Panc1 (cell line): ENCODE measurements at regions not wholly inside any gene's neighbourhood (a gene's known extent, or its start where the extent isn't known, plus 50 kb on each side); places are given as distances from the start of the nearest gene placed in this dataset.

Experiments used
- ATAC-seq: fragments of 200-7000 bp; cut with Tn5 transposase; 2 replicates; pipeline ENCODE4 v1.9.1; 2020; ENCODE audit warnings: mild to moderate bottlenecking, moderate library complexity
- BruUV-seq: library from RNA; stranded (reverse); fragments of 400-500 nt; replicated peaks from 2 replicates; lab custom pipeline; 2021; lab: Mats Ljungman, UMichigan
- CTCF ChIA-PET: fragments of 300-600 bp; sonication (Branson Sonifier 250); formaldehyde crosslinking; loops from one replicate; lab custom pipeline; 2022; ENCODE audit warnings: antibody characterized with exemption; lab: Charles Lee
- POLR2A ChIA-PET: fragments of 300-600 bp; sonication (Branson Sonifier 250); formaldehyde crosslinking; loops from one replicate; lab custom pipeline; 2022; ENCODE audit warnings: antibody characterized with exemption; lab: Charles Lee
- DNase-seq: peaks from one replicate; pipeline ENCODE4 v3.0.0-alpha.2; 2010; ENCODE audit warnings: low read depth, low spot score
- H3K27ac ChIP-seq: 2 replicates; pipeline ENCODE4 v1.5.1; 2011; ENCODE audit warnings: mild to moderate bottlenecking, low read length, inconsistent platforms
- H3K27me3 ChIP-seq: fragments of 200-500 bp; sonication (Bioruptor generic); 2 replicates; pipeline ENCODE4 v1.6.0; 2014; ENCODE audit warnings: low read length, inconsistent platforms; ENCODE audit not compliant: control insufficient read depth, insufficient read depth
- H3K36me3 ChIP-seq: fragments of 200-500 bp; sonication (Bioruptor generic); 2 replicates; pipeline ENCODE4 v1.5.1; 2014; ENCODE audit warnings: inconsistent platforms, mild to moderate bottlenecking, low read length, moderate library complexity; ENCODE audit not compliant: control insufficient read depth, insufficient read depth
- H3K4me1 ChIP-seq: 2 replicates; pipeline ENCODE4 v1.5.1; 2011; ENCODE audit warnings: inconsistent platforms, mild to moderate bottlenecking, low read length, moderate library complexity; ENCODE audit not compliant: control insufficient read depth, insufficient read depth
- H3K4me3 ChIP-seq, 2 experiments: 2 replicates each; pipeline ENCODE4 v1.5.1; 2011 to 2012; ENCODE audit warnings: low read depth in 2 of 2, low read length in 2 of 2, mild to moderate bottlenecking in 2 of 2, inconsistent platforms in 1 of 2, moderate library complexity in 1 of 2
- H3K9me3 ChIP-seq: fragments of 200-500 bp; sonication (Bioruptor generic); 2 replicates; pipeline ENCODE4 v1.5.1; 2014; ENCODE audit warnings: low read depth, mild to moderate bottlenecking, inconsistent platforms, low read length, moderate library complexity; ENCODE audit not compliant: control insufficient read depth, insufficient read depth
- CTCF ChIP-seq: fragments of 450-650 bp; IDR thresholded peaks from 2 replicates; pipeline ENCODE4 v1.5.1; 2017; ENCODE audit warnings: mild to moderate bottlenecking
- POLR2AphosphoS5 ChIP-seq: IDR thresholded peaks from 2 replicates; pipeline ENCODE4 v1.6.1; 2012; ENCODE audit warnings: mild to moderate bottlenecking, low read depth, low read length, moderate library complexity
- SIN3A ChIP-seq: IDR thresholded peaks from 2 replicates; pipeline ENCODE4 v1.6.1; 2012; ENCODE audit warnings: low read depth, mild to moderate bottlenecking, low read length, moderate library complexity, borderline replicate concordance; ENCODE audit not compliant: insufficient read depth
- TCF7L2 ChIP-seq: IDR thresholded peaks from 2 replicates; pipeline ENCODE4 v1.6.1; 2011; ENCODE audit warnings: mild to moderate bottlenecking, low read depth, low read length, inconsistent platforms
- in situ Hi-C: cut with HindIII; loops from 2 replicates; pipeline ENCODE4 v1.10.0; 2016; ENCODE audit warnings: low sequenced_read_pairs, low pct_unique_long_range_greater_than_20kb
- intact Hi-C: fragments of 100-400 bp; cut with micrococcal nuclease; formaldehyde crosslinking; loops from one replicate; pipeline ENCODE4 v1.10.0; 2022; ENCODE audit not compliant: unreplicated experiment
- TF ChIP-seq, protein P1 (sequence below), 2 experiments: IDR thresholded peaks; 2 replicates each; pipeline ENCODE4 v1.6.1; 2011 to 2012; ENCODE audit warnings: low read depth in 2 of 2, control low read depth in 1 of 2, low read length in 1 of 2, mild to moderate bottlenecking in 1 of 2, moderate library complexity in 1 of 2; ENCODE audit not compliant: insufficient read depth in 1 of 2

- Histone ChIP-seq H3K36me3 (no peaks in the 10 kb centered on the region), H3K4me1 (no peaks in the 10 kb centered on the region), H3K9me3 (no peaks in the 10 kb centered on the region), H3K27me3 (no peaks in the 10 kb centered on the region), H3K4me3 (no peak overlapping the region), H3K27ac (no peak overlapping the region)
- BruUV-seq: no TSS peak
- DNase-seq: no peak
- ChIA-PET CTCF (no interaction called here), POLR2A (no interaction called here)
- TF ChIP-seq SIN3A (no peak), TCF7L2 (no peak), POLR2AphosphoS5 (no peak), CTCF (no peak)
- TF ChIP-seq, protein P1, sequence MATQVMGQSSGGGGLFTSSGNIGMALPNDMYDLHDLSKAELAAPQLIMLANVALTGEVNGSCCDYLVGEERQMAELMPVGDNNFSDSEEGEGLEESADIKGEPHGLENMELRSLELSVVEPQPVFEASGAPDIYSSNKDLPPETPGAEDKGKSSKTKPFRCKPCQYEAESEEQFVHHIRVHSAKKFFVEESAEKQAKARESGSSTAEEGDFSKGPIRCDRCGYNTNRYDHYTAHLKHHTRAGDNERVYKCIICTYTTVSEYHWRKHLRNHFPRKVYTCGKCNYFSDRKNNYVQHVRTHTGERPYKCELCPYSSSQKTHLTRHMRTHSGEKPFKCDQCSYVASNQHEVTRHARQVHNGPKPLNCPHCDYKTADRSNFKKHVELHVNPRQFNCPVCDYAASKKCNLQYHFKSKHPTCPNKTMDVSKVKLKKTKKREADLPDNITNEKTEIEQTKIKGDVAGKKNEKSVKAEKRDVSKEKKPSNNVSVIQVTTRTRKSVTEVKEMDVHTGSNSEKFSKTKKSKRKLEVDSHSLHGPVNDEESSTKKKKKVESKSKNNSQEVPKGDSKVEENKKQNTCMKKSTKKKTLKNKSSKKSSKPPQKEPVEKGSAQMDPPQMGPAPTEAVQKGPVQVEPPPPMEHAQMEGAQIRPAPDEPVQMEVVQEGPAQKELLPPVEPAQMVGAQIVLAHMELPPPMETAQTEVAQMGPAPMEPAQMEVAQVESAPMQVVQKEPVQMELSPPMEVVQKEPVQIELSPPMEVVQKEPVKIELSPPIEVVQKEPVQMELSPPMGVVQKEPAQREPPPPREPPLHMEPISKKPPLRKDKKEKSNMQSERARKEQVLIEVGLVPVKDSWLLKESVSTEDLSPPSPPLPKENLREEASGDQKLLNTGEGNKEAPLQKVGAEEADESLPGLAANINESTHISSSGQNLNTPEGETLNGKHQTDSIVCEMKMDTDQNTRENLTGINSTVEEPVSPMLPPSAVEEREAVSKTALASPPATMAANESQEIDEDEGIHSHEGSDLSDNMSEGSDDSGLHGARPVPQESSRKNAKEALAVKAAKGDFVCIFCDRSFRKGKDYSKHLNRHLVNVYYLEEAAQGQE (IDR thresholded peaks at IDR 0.05; ENCODE audit: insufficient read depth in 1 of 2, low read depth in 2 of 2, low read length in 1 of 2): no peak
- intact Hi-C loops: no loop called here
- ATAC-seq: no peak
- in situ Hi-C loops: no loop called here
Measured at GRCh38 chr3:16028604-16029003, 145.9 kb upstream of the GALNT15 start.

DNA sequence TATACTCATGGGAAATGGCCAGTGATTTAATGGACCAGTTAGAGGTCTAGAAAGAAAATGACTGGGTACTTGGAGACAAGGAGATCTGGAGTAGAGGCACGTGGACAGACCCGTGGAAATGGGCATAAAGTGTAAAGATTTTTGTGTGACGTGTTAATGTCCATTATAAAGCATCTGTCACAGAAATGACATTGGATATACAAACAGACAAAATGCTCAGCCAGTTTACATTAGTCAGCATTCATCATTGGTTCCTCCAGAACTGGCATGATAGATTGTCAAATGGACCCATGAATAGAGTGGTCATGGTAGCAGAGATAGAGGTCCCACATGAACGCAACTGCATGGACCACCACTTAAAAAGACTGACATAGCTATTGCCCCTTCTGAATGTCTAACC lies 144.1 kb upstream of the GALNT15 start:
- ChIA-PET CTCF (no interaction called here), POLR2A (no interaction called here)
- TF ChIP-seq TCF7L2: no peak
- intact Hi-C loops: no loop called here
- no peak for DNase-seq
- H3K4me3 ChIP-seq: no peak overlapping the region
- no TSS peak for BruUV-seq
- no peaks in the 10 kb centered on the region for H3K36me3 ChIP-seq
- no peak overlapping the region for H3K27ac ChIP-seq
- no peaks in the 10 kb centered on the region for H3K9me3 ChIP-seq
- in situ Hi-C loops: no loop called here
- ATAC-seq: no peak
- H3K4me1 ChIP-seq: no peaks in the 10 kb centered on the region
- H3K27me3 ChIP-seq: no peaks in the 10 kb centered on the region

- Histone ChIP-seq H3K27me3 (no peaks in the 10 kb centered on the region), H3K27ac (no peak overlapping the region), H3K36me3 (no peaks in the 10 kb centered on the region), H3K9me3 (no peaks in the 10 kb centered on the region), H3K4me1 (no peaks in the 10 kb centered on the region), H3K4me3 (no peak overlapping the region)
- BruUV-seq: no TSS peak
- ChIA-PET CTCF (no interaction called here), POLR2A (no interaction called here)
- TF ChIP-seq, protein P1 (IDR thresholded peaks at IDR 0.05; ENCODE audit: insufficient read depth in 1 of 2, low read depth in 2 of 2, low read length in 1 of 2): no peak
- TF ChIP-seq TCF7L2: no peak
- TF ChIP-seq SIN3A: no peak
- TF ChIP-seq POLR2AphosphoS5: no peak
- TF ChIP-seq CTCF: no peak
- DNase-seq: no peak
- intact Hi-C loops: no loop called here
- ATAC-seq: no peak
- in situ Hi-C loops: no loop called here
Measured at GRCh38 chr3:16031434-16031833, 143.0 kb upstream of the GALNT15 start.
